Glomerular endothelial cell (primary cell): ENCODE measurements at regions not wholly inside any gene's neighbourhood (a gene's known extent, or its start where the extent isn't known, plus 50 kb on each side); places are given as distances from the start of the nearest gene placed in this dataset.

Experiments
- DNase-seq: peaks from one replicate; pipeline ENCODE4 v3.0.0-alpha.2; 2011; ENCODE audit warnings: low read depth, low spot score; ENCODE audit errors: extremely low read depth

DNA sequence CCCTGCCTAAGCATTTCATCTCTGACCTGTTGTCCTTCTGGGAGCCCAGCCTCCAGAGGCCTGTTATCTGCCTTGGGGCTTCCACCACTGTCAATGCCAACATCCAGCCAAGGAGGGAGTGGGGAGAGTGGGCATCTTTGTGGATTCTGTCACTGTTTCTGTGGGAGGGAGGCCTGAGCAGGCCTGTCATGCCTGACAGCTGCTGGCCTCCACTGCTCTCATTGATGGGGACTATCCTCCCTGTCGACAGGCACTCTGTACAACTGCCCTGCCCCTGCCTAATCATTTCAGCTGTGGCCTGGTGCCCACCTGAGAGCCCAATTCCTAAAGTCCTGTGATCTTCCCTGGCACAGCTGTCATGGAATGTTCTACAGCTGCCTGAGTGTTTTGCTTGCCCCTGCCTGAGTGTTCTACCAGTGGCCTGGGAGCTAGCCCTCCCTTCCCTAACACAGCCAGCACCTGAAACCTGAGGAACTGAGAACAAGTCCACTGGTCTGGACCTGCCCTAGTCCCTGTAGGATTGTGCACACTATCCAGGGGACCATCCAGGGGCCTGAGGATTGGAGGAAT, 145.3 kb downstream of the FAM83B start:
- DNase-seq: no peak

DNA sequence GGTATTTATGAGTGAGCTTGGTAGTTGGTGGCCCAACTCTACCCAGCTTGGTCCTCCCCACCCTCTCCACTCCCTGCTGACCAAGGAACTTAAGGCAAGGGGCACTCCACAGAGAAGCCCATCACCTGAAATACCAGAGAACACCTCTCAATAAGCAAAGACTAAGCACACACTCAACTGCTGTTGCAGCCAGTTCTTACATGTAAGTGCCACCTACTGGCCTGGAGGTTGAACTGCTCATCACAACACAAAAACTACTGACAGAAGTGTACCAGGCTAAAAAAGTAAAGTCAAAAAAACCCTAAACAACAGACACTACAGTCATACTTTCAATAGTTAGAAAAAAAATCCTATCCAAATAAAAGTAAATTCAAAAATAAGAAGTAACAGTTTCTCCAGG, 146.2 kb downstream of the FAM83B start:
- DNase-seq: no peak

GRCh38 chr6:54993294-54993693, 146.7 kb downstream of the FAM83B start:
- no peak for DNase-seq

DNA sequence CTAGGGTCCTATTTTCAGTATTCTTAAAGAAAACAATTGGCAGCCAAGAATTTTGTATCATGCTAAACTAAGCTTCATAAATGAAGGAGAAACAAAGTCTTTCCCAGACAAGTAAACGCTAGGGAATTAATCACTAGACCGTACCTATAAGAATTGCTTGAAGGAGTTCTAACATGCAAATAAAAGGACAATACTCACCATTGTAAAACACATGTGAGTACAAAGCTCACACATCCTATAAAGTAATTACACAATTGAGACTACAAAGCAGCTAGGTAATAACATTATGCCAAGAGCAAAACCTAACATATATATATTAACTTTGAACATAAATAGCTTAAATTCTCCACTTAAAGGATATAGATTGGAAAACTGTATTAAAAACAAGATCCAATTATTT, 147.4 kb downstream of the FAM83B start:
- no peak for DNase-seq

DNA sequence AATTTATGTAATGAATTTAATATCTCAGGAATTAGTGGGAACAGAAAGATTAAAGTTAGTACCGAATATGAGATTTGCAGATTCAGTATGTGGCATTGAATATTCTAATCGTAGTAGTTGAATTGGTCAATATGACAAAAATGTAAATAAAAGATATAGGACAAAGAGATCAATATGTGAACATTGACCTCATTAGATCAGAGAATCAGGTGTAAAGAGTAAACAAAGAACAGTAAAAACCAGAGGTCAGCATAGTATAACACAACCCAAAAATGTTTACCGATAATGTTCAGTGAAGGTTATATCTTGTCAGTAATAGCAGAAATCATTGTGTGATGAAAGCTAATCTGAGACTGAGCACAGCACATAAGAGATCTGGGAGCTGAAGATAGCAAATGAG, 152.0 kb downstream of the FAM83B start:
- DNase-seq: no peak

GRCh38 chr6:55003719-55004430, 157.3 kb downstream of the FAM83B start:
- no peak for DNase-seq

GRCh38 chr6:55009131-55009530, 162.6 kb downstream of the FAM83B start:
- DNase-seq: no peak

- no peak for DNase-seq
These were observed 163.3 kb upstream of the HCRTR2 start for GRCh38 chr6:55011034-55011433.

GRCh38 chr6:55012454-55012853, 161.9 kb upstream of the HCRTR2 start:
- DNase-seq: no peak

- DNase-seq: no peak
These were observed 159.8 kb upstream of the HCRTR2 start for GRCh38 chr6:55014321-55015088.

DNA sequence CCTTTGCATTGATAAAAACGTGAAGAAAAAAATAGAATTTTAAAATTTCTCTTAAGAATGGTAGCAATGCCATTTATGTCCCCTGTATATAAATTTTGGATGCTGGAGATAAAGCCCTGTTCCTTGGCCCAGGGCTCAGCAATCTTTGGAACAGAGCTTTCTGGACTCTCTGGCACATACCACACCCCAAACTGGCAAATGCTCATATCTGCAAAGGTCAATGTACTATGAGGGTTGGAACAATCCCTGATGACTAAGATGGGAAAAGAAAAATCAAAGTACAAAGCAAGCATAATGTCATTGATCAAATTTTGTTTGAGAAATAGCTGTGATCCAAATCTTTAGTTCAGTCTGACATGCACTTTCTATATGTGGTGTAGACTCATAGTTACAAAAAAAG, 158.1 kb upstream of the HCRTR2 start:
- DNase-seq: no peak

DNA sequence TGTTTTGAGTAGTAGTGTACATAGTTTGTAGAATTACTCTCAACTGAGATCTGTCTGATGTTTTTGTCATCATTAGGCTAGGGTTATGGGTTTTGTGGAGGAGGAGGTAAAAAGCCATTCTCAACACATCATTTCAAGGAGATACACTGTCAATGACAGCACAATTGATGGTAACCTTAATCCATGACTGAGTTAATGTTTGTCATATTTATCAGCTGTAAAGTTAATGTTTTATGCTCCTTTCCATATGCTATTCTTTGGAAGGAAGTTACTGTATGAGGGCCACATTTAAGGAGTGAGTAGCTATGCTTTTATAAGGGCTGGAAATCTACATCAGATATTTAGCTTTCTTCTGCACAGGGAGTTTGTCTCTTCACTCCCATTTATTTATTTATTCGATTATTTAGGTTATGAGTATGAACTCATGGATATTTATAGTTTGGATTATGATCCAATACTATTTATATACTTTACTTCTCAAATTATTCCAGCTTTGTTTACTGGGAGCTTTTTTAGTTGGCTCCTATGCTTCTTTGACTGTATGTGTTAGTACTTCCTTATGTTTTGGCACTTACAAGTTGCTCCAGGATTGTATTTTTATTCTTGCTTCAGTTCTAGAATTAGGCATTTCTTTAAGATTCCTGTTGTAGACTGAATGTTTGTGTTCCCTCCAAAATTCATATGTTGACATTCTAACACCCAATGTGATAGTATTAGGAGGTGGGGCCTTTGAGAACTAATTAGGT, 156.6 kb upstream of the HCRTR2 start:
- DNase-seq: no peak

DNA sequence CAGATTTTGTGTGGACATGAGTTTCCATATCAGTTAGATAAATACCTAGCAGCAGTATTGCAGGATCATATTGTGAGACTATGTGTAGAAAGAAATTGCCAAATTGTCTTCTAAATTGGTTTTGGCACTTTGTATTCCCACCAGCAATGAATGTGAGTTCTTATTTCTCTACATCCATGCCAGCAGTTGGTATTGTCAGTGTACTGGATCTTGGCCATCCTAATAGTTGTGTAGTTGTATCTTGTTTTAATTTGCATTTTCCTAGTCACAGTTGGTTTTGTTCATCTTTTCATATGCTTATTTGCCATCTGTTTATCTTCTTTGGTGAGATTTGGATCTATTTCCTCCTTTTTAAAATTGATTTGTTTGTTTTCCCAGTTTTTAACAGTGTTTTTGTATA, 154.7 kb upstream of the HCRTR2 start:
- no peak for DNase-seq

GRCh38 chr6:55023230-55023629, 151.1 kb upstream of the HCRTR2 start:
- DNase-seq: no peak

DNA sequence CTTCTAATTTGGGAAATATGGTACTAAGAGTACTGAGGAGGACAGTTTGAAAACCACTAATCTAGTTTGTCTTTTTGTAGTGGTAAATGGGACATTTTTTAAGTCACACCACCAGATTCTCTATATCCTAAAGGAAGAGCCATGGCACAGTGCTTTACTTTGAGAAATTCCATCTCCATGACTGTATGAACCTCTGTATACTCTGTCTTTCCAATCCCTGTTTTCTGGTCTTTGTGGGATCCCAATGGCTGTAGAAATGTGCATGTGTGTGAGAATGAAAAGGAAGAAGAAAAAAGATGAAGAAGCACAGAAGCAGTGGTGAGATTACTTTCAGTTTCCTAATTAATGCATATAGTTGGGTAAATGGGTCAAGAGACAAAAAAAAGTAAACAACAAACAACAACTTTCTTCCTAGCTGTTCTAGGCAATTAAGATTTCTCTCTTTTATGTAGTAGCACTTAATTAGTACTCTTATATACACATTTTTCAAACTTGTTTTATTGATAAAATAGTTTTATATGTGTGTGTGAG, 141.2 kb upstream of the HCRTR2 start:
- DNase-seq: no peak

- no peak for DNase-seq
These were observed 139.6 kb upstream of the HCRTR2 start for GRCh38 chr6:55034752-55035151.

- DNase-seq: no peak
These were observed 134.0 kb upstream of the HCRTR2 start for GRCh38 chr6:55040102-55040848.

GRCh38 chr6:55046869-55047422, 127.4 kb upstream of the HCRTR2 start:
- no peak for DNase-seq

DNA sequence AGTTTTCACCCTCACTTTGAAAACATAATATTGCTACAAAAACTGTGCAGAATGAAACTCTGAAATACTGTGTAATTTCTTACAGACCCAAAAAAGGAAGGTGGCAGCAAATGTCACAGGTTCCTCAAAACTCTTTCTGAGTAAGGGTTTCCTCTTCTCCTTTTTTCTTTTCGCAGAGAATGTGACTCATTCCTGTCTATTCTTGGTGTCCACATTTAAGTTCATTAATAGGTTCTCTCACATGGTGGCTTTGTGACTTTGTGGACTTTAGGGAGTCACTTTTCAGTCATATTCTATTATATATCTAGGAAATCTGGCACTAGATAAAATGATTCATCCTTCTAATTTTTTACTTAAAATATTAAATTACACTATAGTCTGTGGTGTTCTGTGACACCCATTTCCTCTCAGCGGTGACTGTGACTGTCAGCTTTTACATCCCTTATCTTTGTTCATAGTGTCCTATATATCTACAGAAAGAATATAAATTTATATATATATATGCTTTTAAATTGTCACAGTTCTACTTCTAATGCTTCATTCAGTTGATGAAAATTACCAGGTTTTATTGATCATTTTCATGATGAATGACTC, 126.8 kb upstream of the HCRTR2 start:
- DNase-seq: no peak

DNA sequence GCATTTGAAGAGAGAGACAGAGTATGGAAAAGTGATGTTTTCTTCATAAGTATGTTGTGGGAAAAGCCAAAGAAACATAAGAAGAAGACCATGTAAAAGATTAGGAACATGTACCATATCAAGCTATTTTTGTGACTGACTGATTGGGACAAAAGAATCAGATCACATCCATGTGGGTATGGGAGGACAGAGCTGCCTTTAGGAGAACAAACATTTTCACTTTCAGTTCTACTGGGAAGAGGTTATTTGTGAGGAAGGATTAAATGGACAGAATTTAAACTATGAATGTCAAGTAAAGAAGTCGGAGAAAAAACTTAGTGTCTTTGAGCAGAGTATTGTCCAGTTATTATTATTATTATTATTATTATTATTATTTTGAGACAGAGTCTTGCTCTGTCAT, 124.4 kb upstream of the HCRTR2 start:
- DNase-seq: no peak
